Smooth muscle cell (in vitro differentiated cells): ENCODE measurements at regions not wholly inside any gene's neighbourhood (a gene's known extent, or its start where the extent isn't known, plus 50 kb on each side); places are given as distances from the start of the nearest gene placed in this dataset.
A peak's percentile ranks its signal among the peaks of the same experiment; 100 is the strongest.

ENCODE experiments used
- DNase-seq: peaks from one replicate; lab custom pipeline; 2025; ENCODE audit not compliant: unreplicated experiment; lab: John Stamatoyannopoulos, UW
- H2AFZ ChIP-seq: fragments of 200-600 bp; sonication (generic); 2 replicates; pipeline ENCODE4 v1.6.0; 2016; ENCODE audit warnings: antibody characterized with exemption, low read depth, mild to moderate bottlenecking
- H3F3A ChIP-seq: fragments of 200-600 bp; sonication (generic); 2 replicates; pipeline ENCODE4 v1.6.0; 2017; ENCODE audit warnings: antibody characterized with exemption, low read depth
- H3K27ac ChIP-seq: fragments of 200-600 bp; sonication (generic); 2 replicates; pipeline ENCODE4 v1.5.1; 2016; ENCODE audit warnings: low read depth, mild to moderate bottlenecking
- H3K27me3 ChIP-seq: fragments of 200-600 bp; sonication (generic); 2 replicates; pipeline ENCODE4 v1.6.1; 2016; ENCODE audit warnings: low read depth, mild to moderate bottlenecking
- H3K36me3 ChIP-seq: fragments of 200-600 bp; sonication (generic); 2 replicates; pipeline ENCODE4 v1.5.1; 2016; ENCODE audit warnings: low read depth
- H3K4me1 ChIP-seq: fragments of 200-600 bp; sonication (generic); 2 replicates; pipeline ENCODE4 v1.5.1; 2016; ENCODE audit warnings: low read depth
- H3K4me2 ChIP-seq: fragments of 200-600 bp; sonication (generic); 2 replicates; pipeline ENCODE4 v1.6.0; 2016; ENCODE audit warnings: mild to moderate bottlenecking
- H3K4me3 ChIP-seq: fragments of 200-600 bp; sonication (generic); 2 replicates; pipeline ENCODE4 v1.5.1; 2016; ENCODE audit warnings: mild to moderate bottlenecking
- H3K79me2 ChIP-seq: fragments of 200-600 bp; sonication (generic); 2 replicates; pipeline ENCODE4 v1.6.0; 2016; ENCODE audit warnings: low read depth, mild to moderate bottlenecking
- H3K9ac ChIP-seq: fragments of 200-600 bp; sonication (generic); 2 replicates; pipeline ENCODE4 v1.6.0; 2016; ENCODE audit warnings: low read depth
- H3K9me3 ChIP-seq: fragments of 200-600 bp; sonication (generic); replicated peaks from 2 replicates; pipeline ENCODE4 v1.5.1; 2016; ENCODE audit warnings: low read depth
- H4K20me1 ChIP-seq: fragments of 200-600 bp; sonication (generic); 2 replicates; pipeline ENCODE4 v1.6.0; 2016; ENCODE audit warnings: low read depth
- CTCF ChIP-seq: fragments of 200-600 bp; sonication (generic); IDR thresholded peaks from 2 replicates; pipeline ENCODE4 v1.5.1; 2017; ENCODE audit warnings: borderline replicate concordance, mild to moderate bottlenecking, antibody characterized with exemption; ENCODE audit not compliant: insufficient read depth, poor library complexity, severe bottlenecking
- WGBS: methylation state at CpG from one replicate; pipeline ENCODE4 v1.1.7; 2016; ENCODE audit warnings: low lambda C conversion rate; 5-methylcytosine and 5-hydroxymethylcytosine counted together

- Histone ChIP-seq H4K20me1 (no peaks in the 10 kb centered on the region), H3K36me3 (no peaks in the 10 kb centered on the region), H3K4me2 (peak overlapping the region; percentile 80)
These were observed 51.3 kb upstream of the AMZ2 start for GRCh38 chr17:68196394-68197090.

GRCh38 chr17:68197091-68197996 lies 50.5 kb upstream of the AMZ2 start:
- H3K4me2 ChIP-seq = peak overlapping the region; percentile 80
- no peak overlapping the region for H2AFZ ChIP-seq
- no peaks in the 10 kb centered on the region for H3K9me3 ChIP-seq
- WGBS = 5% methylated on average over 52 of the region's 53 CpGs
- H4K20me1 ChIP-seq = no peaks in the 10 kb centered on the region
- no peak for DNase-seq
- no peaks in the 10 kb centered on the region for H3K36me3 ChIP-seq
- no peaks in the 10 kb centered on the region for H3K79me2 ChIP-seq
- peaks cover 15% of the 10 kb centered on the region for H3K4me1 ChIP-seq
- no peaks in the 10 kb centered on the region for H3F3A ChIP-seq
- H3K27ac ChIP-seq = no peak overlapping the region
- peaks cover 97% of the 10 kb centered on the region for H3K27me3 ChIP-seq
- H3K4me3 ChIP-seq = peak overlapping the region; percentile 29
- no peak overlapping the region for H3K9ac ChIP-seq
- TF ChIP-seq CTCF = no peak

More at GRCh38 chr17:68196394-68197090, 51.3 kb upstream of the AMZ2 start:
- Histone ChIP-seq H3K4me1 (peaks cover 15% of the 10 kb centered on the region), H3K27ac (no peak overlapping the region), H3K9ac (no peak overlapping the region), H3K4me3 (peak overlapping the region; percentile 29), H3K9me3 (no peaks in the 10 kb centered on the region), H3K79me2 (no peaks in the 10 kb centered on the region), H3K27me3 (peaks cover 97% of the 10 kb centered on the region), H2AFZ (no peak overlapping the region), H3F3A (no peaks in the 10 kb centered on the region)
- no peak for TF ChIP-seq CTCF
- 2% methylated on average over 33 of the region's 63 CpGs for WGBS
- no peak for DNase-seq

DNA sequence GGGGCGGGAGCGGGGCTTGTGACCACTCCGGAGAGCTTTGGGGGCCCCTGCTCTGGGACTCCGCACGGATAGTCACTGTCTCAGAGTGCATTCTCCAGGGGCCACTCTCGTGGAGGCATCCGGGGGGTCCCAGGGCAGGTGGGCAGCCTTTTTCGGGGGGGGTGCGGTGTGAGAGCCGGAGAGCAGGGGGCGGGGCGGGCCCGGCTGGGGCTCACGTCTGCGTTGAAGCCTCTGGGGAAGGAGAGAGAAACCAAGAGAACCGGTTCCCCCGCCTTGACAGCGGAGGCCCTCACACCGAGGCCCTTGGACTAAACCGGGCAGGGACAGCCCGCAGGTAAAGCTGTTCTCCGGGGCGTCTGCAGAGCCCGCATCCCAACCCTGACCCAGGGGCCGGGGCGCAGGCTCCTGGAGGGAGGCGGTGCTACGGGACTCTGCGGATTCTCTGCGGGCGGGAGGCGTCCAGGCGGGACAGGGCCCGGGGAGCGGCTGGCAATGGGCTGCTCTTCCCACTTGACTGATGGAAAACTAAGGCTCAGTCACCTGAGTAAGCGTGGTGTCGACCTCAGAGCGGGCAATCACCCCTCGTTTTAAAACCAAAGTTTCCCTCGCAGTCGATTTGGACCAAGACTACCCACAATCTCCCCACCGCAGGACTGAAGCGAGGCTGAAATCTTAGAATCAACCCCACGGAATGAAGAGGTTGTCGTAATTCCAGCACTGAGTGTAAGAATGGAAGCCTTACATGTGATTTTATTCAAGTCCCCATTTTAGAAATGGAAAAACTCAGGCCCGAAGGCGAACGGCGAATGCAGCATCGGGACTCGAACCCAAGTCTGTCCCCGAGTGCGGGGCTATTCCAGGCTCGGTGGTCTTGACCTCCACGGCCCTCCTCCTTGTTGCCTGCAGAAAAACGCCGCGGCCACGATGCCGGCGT lies 49.6 kb upstream of the AMZ2 start:
- no peak overlapping the region for H3K4me3 ChIP-seq
- no peak overlapping the region for H3K4me2 ChIP-seq
- peaks cover under 1% of the 10 kb centered on the region for H3F3A ChIP-seq
- peaks cover 15% of the 10 kb centered on the region for H3K4me1 ChIP-seq
- H4K20me1 ChIP-seq = no peaks in the 10 kb centered on the region
- DNase-seq = no peak
- TF ChIP-seq CTCF = no peak
- H2AFZ ChIP-seq = no peak overlapping the region
- H3K27ac ChIP-seq = no peak overlapping the region
- no peaks in the 10 kb centered on the region for H3K36me3 ChIP-seq
- WGBS = 13% methylated on average over 55 of the region's 61 CpGs
- H3K9me3 ChIP-seq = no peaks in the 10 kb centered on the region
- peaks cover 91% of the 10 kb centered on the region for H3K27me3 ChIP-seq
- no peak overlapping the region for H3K9ac ChIP-seq
- no peaks in the 10 kb centered on the region for H3K79me2 ChIP-seq
